Islet of Langerhans (tissue), 1 donor: ENCODE measurements at regions not wholly inside any gene's neighbourhood (a gene's known extent, or its start where the extent isn't known, plus 50 kb on each side); places are given as distances from the start of the nearest gene placed in this dataset.

Source experiments
- FAIRE-seq: peaks from one replicate; lab custom pipeline; 2011; peaks lifted over from hg19 to GRCh38; lab: Jason Lieb, UNC

- no peak for FAIRE-seq
Observed at GRCh38 chr3:94611596-94611995, 548.7 kb downstream of the NSUN3 start.

GRCh38 chr3:94612631-94613030, 549.8 kb downstream of the NSUN3 start:
- no peak for FAIRE-seq

- FAIRE-seq, result no peak
Observed at GRCh38 chr3:94614192-94614591, 551.3 kb downstream of the NSUN3 start.

GRCh38 chr3:94615275-94616065, 552.6 kb downstream of the NSUN3 start:
- peak; percentile 82 for FAIRE-seq

GRCh38 chr3:94616833-94617232, 554.0 kb downstream of the NSUN3 start:
- no peak for FAIRE-seq

- peak; percentile 58 for FAIRE-seq
Observed at GRCh38 chr3:94617312-94617711, 554.5 kb downstream of the NSUN3 start.

- no peak for FAIRE-seq
Observed at GRCh38 chr3:94619643-94620042, 556.8 kb downstream of the NSUN3 start.

- no peak for FAIRE-seq
Observed at GRCh38 chr3:94626573-94626972, 563.7 kb downstream of the NSUN3 start.

GRCh38 chr3:94627689-94628088, 564.8 kb downstream of the NSUN3 start:
- no peak for FAIRE-seq

GRCh38 chr3:94643400-94643799, 580.5 kb downstream of the NSUN3 start:
- no peak for FAIRE-seq

GRCh38 chr3:94645790-94646189, 582.9 kb downstream of the NSUN3 start:
- no peak for FAIRE-seq

- FAIRE-seq, result no peak
Observed at GRCh38 chr3:94647131-94647530, 584.3 kb downstream of the NSUN3 start.

GRCh38 chr3:94648270-94649180, 585.7 kb downstream of the NSUN3 start:
- FAIRE-seq, result peak; percentile 99

- no peak for FAIRE-seq
Observed at GRCh38 chr3:94654096-94654495, 591.2 kb downstream of the NSUN3 start.

- FAIRE-seq, result no peak
Observed at GRCh38 chr3:94665922-94666321, 603.1 kb downstream of the NSUN3 start.

GRCh38 chr3:94671078-94671477, 608.2 kb downstream of the NSUN3 start:
- no peak for FAIRE-seq

- no peak for FAIRE-seq
Observed at GRCh38 chr3:94673876-94674275, 611.0 kb downstream of the NSUN3 start.

GRCh38 chr3:94686208-94686607, 623.3 kb downstream of the NSUN3 start:
- no peak for FAIRE-seq

- FAIRE-seq, result no peak
Observed at GRCh38 chr3:94693997-94694640, 631.3 kb downstream of the NSUN3 start.

GRCh38 chr3:94694894-94695293, 632.0 kb downstream of the NSUN3 start:
- FAIRE-seq, result no peak

GRCh38 chr3:94704467-94704866, 641.6 kb downstream of the NSUN3 start:
- no peak for FAIRE-seq

- FAIRE-seq, result no peak
Observed at GRCh38 chr3:94709249-94709902, 646.5 kb downstream of the NSUN3 start.
